HG03196 (cell line): ENCODE measurements at regions not wholly inside any gene's neighbourhood (a gene's known extent, or its start where the extent isn't known, plus 50 kb on each side); places are given as distances from the start of the nearest gene placed in this dataset.

Source experiments
- ATAC-seq: cut with Tn5 transposase; IDR thresholded peaks from one replicate; pipeline ENCODE4 v1.9.1; 2021; ENCODE audit not compliant: unreplicated experiment

- ATAC-seq, result no peak
Observed at GRCh38 chr15:96254173-96254572, 76.3 kb upstream of the NR2F2 start.

GRCh38 chr15:96255599-96255998, 74.9 kb upstream of the NR2F2 start:
- no peak for ATAC-seq

GRCh38 chr15:96261575-96262034, 68.9 kb upstream of the NR2F2 start:
- peak; percentile 87 for ATAC-seq

GRCh38 chr15:96262097-96262496, 68.4 kb upstream of the NR2F2 start:
- ATAC-seq, result no peak

DNA sequence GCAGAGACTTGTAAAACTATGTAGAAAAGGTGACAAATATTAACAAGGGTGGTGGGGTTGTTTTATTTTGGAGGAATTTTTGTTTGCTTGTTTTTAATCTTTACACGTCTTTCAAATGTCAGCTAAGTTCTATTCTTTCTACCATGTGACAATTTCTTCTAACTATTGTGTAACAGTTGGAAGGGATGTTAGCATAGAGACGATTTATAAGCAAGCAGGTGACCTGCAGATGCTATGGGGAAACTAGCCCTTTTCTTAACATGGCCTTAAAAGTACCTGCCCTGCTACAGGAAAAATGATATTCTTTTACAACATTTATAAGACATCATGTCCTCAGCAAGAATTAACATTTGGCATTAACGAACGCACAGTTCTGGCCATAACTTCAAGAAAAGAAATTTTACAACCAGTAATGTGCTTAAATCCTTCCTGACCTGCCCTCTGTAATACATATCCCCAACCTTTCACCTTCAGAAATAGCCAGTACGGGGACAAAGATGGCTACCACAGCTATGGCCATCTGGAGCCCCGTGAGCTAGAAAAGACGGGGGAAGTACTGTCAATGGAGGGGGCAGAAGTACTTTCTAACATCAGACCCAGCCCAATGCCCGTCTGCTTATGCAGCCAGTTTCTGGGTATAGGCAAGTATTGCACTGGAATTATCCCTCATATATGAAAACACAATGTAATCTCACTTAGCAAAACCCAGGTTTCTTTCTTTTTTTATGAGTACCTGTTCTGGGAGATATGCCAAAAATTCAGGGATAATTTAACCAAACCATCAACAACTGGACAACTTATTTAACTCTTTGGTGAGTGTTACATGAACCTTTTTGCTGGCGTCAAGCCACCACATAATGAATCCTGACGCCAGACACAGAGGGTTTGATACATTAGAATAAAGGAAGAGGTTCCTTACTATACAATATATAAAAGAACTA, 67.7 kb upstream of the NR2F2 start:
- ATAC-seq, result no peak

- ATAC-seq, result no peak
Observed at GRCh38 chr15:96264351-96264798, 66.1 kb upstream of the NR2F2 start.

GRCh38 chr15:96264801-96265515, 65.5 kb upstream of the NR2F2 start:
- no peak for ATAC-seq

DNA sequence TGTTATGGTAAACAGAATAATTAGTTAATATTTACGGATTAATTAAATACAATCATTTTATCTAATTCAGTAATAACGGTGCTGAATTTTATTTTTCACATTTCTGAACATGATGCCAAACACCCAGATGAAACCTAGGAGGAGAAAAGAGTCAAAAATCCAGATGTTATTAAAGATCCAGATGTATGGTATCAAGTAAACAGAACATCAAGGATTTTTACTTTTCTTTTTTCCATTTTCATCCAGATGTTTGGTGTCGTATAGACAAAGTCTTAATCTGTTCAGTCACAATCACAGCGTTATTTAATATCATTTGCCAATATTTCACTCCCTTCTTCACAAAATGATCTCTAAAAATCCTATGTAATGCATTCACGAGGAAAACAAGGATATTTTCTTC, 64.0 kb upstream of the NR2F2 start:
- no peak for ATAC-seq

DNA sequence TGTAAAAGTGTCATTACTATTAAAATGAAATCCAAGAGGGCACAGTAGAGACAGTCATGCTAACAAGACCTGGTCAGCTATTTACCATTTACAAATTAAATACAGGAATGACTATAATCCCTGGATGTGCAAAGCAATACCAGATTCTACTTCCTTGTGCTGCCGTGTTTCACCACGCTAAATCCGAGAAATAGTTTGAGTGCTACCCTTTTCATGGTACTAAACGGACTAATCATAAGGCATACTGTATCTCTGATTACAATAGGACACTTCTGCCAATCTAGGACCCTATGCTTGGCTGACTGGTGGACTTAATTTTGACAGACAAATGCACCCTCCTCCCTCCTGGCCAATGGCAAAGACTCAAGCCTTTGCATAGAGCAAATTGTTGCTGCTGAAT, 63.0 kb upstream of the NR2F2 start:
- ATAC-seq, result no peak

DNA sequence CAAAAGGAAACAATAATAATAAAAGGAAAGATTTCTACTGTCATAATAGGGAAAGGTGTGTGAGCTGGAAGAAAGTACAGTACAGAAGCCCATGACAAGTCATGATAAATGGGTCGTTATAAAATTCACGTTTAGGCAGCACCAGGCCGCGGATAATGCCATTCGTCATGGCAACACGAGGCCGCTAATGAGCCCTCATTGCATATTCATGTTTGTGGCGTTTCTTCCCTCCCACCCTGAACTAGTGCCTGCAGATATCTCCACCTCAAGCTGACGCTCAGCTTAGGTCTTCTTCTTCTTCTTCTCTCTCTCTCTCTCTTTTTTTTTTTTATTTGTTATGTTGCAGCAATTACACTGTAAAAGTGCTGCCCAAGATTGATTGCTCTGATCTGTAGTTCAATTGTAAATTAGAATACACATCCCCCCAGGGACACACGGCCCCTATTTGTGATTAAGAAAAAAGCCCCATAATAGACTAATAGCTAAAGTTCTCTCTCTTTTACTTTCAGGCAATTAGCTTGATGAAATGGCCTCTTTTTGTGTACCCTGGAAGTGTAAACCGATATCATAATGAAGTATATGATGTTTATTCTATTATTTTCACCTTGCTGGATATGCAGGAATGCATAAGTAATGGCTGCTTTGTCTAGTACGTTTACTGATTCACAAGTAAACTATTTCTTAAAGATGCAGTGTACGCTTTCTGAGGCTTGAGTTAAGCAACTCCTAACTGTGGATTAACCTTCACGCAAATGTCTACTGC, 61.9 kb upstream of the NR2F2 start:
- no peak for ATAC-seq

GRCh38 chr15:96270581-96271172, 59.8 kb upstream of the NR2F2 start:
- no peak for ATAC-seq

- ATAC-seq, result no peak
Observed at GRCh38 chr15:96272427-96272826, 58.1 kb upstream of the NR2F2 start.

DNA sequence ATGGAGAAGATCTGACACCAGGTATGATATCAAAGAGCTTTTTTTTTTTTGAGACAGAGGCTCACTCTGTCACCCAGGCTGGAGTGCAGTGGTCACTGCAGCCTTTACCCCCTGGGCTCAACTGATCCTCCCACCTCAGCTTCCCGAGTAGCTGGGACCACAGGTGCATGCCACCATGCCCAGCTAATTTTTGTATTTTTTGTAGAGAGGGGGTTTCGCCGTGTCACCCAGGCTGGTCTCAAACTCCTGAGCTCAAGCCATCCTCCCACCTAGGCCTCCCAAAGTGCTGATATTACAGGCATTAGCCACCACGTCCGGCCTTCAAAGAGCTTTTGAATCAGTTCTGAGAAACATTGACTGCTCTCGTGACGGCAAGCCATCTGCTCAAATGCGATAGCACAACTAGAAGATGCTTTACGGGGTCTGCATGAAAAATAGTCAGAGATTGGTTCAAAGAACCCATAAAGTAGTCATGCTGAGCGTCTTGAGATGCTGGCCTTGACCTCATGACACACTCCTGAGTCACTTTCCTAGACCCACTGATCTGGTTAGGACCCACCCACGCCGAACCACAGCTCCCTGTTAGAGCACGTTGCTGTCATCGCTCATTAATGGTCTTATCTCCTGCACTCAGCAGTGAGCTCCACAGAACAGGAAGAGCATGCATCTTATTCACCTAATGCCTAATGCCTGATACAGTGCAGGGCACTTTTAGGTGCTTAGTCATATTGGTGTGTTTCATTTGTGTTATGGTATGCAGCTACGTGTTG, 57.0 kb upstream of the NR2F2 start:
- ATAC-seq, result peak; percentile 90

DNA sequence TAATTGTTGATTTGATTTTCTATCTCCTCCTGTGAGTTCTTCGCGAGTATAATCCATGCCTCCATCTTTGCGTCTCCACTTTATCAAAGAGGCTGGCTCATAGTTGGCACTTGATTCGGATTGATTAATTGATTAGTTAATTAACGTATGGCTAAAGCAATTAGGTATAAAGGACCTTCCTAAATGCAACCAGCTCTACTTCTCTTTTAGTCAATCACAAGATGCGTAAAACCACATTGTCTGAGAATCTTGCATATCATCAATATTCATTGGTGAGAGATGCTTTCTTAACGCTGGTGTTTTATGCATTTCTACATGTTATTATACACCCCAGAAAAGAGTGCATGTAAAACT, 56.4 kb upstream of the NR2F2 start:
- no peak for ATAC-seq

GRCh38 chr15:96274698-96275097, 55.8 kb upstream of the NR2F2 start:
- ATAC-seq, result no peak

- ATAC-seq, result no peak
Observed at GRCh38 chr15:96276438-96277210, 53.9 kb upstream of the NR2F2 start.
